D341Med (cell line): ENCODE measurements at regions not wholly inside any gene's neighbourhood (a gene's known extent, or its start where the extent isn't known, plus 50 kb on each side); places are given as distances from the start of the nearest gene placed in this dataset.
"Not testable (repeated sequence)": the region's sequence is repeated elsewhere in the genome, so short reads cannot be mapped to it uniquely, and the experiment has no call there.

ENCODE experiments used
- DNase-seq: peaks from one replicate; pipeline ENCODE4 v3.0.0; 2012; ENCODE audit warnings: low spot score

- DNase-seq, result no peak
Measured at GRCh38 chr1:238443687-238444086, 553.0 kb upstream of the ZP4 start.

GRCh38 chr1:238439511-238439910 lies 548.8 kb upstream of the ZP4 start:
- peak; percentile 83 for DNase-seq

- no peak for DNase-seq
Measured at GRCh38 chr1:238438311-238439270, 547.9 kb upstream of the ZP4 start.

GRCh38 chr1:238429703-238430102 lies 539.0 kb upstream of the ZP4 start:
- not testable (repeated sequence) for DNase-seq

- no peak for DNase-seq
Measured at GRCh38 chr1:238419209-238419608, 528.5 kb upstream of the ZP4 start.

- no peak for DNase-seq
Measured at GRCh38 chr1:238409932-238410331, 519.2 kb upstream of the ZP4 start.

- DNase-seq, result no peak
Measured at GRCh38 chr1:238409191-238409850, 518.6 kb upstream of the ZP4 start.

- no peak for DNase-seq
Measured at GRCh38 chr1:238408737-238409136, 518.0 kb upstream of the ZP4 start.

- no peak for DNase-seq
Measured at GRCh38 chr1:238406098-238406860, 515.6 kb upstream of the ZP4 start.

- no peak for DNase-seq
Measured at GRCh38 chr1:238404921-238405320, 514.2 kb upstream of the ZP4 start.

- no peak for DNase-seq
Measured at GRCh38 chr1:238404481-238404880, 513.8 kb upstream of the ZP4 start.

GRCh38 chr1:238401144-238401543 lies 510.4 kb upstream of the ZP4 start:
- no peak for DNase-seq

- DNase-seq, result peak; percentile 57
Measured at GRCh38 chr1:238399558-238399957, 508.8 kb upstream of the ZP4 start.

GRCh38 chr1:238396140-238396539 lies 505.4 kb upstream of the ZP4 start:
- no peak for DNase-seq

GRCh38 chr1:238384381-238384780 lies 493.7 kb upstream of the ZP4 start:
- no peak for DNase-seq

- DNase-seq, result no peak
Measured at GRCh38 chr1:238380167-238380566, 489.4 kb upstream of the ZP4 start.

- not testable (repeated sequence) for DNase-seq
Measured at GRCh38 chr1:238379446-238379845, 488.7 kb upstream of the ZP4 start.

GRCh38 chr1:238377280-238377919 lies 486.7 kb upstream of the ZP4 start:
- DNase-seq, result no peak

GRCh38 chr1:238370599-238370998 lies 479.9 kb upstream of the ZP4 start:
- no peak for DNase-seq

GRCh38 chr1:238364214-238364892 lies 473.6 kb upstream of the ZP4 start:
- DNase-seq, result no peak

GRCh38 chr1:238360474-238360873 lies 469.8 kb upstream of the ZP4 start:
- no peak for DNase-seq
